ENCODE measurements at regions not wholly inside any gene's neighbourhood (a gene's known extent, or its start where the extent isn't known, plus 50 kb on each side); places are given as distances from the start of the nearest gene placed in this dataset.

DNA sequence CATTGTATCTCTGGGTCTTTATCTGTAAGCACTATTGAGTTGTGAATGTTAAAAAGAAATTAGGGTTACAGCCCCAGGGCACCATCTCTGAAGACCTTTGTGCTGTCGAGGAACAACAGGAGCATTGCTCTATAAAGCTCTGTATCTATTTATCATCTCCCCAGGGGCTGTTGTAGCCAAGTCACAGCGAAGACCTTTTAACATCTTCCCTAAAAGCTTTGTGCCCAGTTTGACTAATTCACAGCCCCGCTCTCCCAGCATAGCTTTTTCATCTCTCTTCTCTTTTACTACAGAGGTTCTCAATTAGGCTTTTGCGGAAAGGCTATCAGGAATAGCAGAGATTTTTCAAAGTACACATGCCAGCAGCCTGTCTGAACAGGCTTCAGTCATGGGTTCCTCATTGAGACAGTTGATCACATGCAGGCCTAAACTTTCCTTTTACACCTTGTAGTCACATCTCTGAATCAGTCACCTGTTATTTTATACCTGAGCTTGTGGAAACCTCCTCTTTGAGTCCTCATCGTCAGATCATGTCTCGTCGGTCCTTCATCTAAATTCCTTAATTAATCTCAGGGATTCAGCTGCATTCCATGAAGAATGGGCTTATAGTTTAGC is 140.5 kb downstream of the NPR3 start:
- WGBS, result 93% methylated on average over 7 of the region's 7 CpGs
- Histone ChIP-seq H3K27ac (ENCODE audit: low read depth in 1 of 2, low read length in 2 of 2) (no peak overlapping the region), H3K9ac (ENCODE audit: low read depth in 1 of 2, low read length in 2 of 2) (no peak overlapping the region), H3K36me3 (ENCODE audit: control insufficient read depth in 4 of 4, insufficient read depth in 3 of 4, low read depth in 1 of 4, low read length in 3 of 4) (no peaks in the 10 kb centered on the region), H3K4me1 (ENCODE audit: control insufficient read depth in 4 of 4, insufficient read depth in 4 of 4, low read length in 3 of 4) (no peaks in the 10 kb centered on the region), H3K27me3 (ENCODE audit: control insufficient read depth in 4 of 4, insufficient read depth in 4 of 4, low read length in 3 of 4) (no peaks in the 10 kb centered on the region), H3K9me3 (ENCODE audit: control insufficient read depth in 4 of 4, low read length in 3 of 4) (no peaks in the 10 kb centered on the region), H3K4me3 (ENCODE audit: low read depth in 1 of 3, low read length in 3 of 3) (no peak overlapping the region)
- TF ChIP-seq, protein P1, sequence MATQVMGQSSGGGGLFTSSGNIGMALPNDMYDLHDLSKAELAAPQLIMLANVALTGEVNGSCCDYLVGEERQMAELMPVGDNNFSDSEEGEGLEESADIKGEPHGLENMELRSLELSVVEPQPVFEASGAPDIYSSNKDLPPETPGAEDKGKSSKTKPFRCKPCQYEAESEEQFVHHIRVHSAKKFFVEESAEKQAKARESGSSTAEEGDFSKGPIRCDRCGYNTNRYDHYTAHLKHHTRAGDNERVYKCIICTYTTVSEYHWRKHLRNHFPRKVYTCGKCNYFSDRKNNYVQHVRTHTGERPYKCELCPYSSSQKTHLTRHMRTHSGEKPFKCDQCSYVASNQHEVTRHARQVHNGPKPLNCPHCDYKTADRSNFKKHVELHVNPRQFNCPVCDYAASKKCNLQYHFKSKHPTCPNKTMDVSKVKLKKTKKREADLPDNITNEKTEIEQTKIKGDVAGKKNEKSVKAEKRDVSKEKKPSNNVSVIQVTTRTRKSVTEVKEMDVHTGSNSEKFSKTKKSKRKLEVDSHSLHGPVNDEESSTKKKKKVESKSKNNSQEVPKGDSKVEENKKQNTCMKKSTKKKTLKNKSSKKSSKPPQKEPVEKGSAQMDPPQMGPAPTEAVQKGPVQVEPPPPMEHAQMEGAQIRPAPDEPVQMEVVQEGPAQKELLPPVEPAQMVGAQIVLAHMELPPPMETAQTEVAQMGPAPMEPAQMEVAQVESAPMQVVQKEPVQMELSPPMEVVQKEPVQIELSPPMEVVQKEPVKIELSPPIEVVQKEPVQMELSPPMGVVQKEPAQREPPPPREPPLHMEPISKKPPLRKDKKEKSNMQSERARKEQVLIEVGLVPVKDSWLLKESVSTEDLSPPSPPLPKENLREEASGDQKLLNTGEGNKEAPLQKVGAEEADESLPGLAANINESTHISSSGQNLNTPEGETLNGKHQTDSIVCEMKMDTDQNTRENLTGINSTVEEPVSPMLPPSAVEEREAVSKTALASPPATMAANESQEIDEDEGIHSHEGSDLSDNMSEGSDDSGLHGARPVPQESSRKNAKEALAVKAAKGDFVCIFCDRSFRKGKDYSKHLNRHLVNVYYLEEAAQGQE (IDR thresholded peaks at IDR 0.05), result no peak
- TF ChIP-seq RAD21 (IDR thresholded peaks at IDR 0.05), result no peak
- DNase-seq (ENCODE audit: low spot score), result no peak

DNA sequence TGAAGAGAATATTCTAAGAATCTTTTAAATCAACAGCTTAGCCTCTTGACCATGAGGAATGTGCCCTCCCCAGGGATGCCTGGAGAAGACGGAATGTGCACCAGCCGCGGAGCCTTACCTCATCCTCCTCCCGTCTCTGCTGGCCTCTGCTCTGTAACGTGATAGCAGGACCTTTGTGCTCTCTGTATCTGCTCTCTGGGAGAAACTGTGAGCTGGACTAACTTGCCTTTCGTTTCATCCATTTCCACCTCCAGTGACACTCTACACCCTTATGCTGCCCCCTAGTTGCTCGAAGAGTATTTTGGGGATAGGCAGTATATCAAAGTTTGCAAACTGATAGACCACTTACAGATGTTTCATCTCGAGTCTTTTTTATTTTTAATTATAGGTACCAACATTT is 141.4 kb downstream of the NPR3 start:
- Histone ChIP-seq H3K27me3 (ENCODE audit: control insufficient read depth in 4 of 4, insufficient read depth in 4 of 4, low read length in 3 of 4) (no peaks in the 10 kb centered on the region), H3K4me1 (ENCODE audit: control insufficient read depth in 4 of 4, insufficient read depth in 4 of 4, low read length in 3 of 4) (no peaks in the 10 kb centered on the region), H3K36me3 (ENCODE audit: control insufficient read depth in 4 of 4, insufficient read depth in 3 of 4, low read depth in 1 of 4, low read length in 3 of 4) (no peaks in the 10 kb centered on the region), H3K9ac (ENCODE audit: low read depth in 1 of 2, low read length in 2 of 2) (no peak overlapping the region), H3K9me3 (ENCODE audit: control insufficient read depth in 4 of 4, low read length in 3 of 4) (peaks cover 0 to 3% (median 0%) of the 10 kb centered on the region in 4 donors), H3K4me3 (ENCODE audit: low read depth in 1 of 3, low read length in 3 of 3) (no peak overlapping the region), H3K27ac (ENCODE audit: low read depth in 1 of 2, low read length in 2 of 2) (no peak overlapping the region)
- no peak for DNase-seq (ENCODE audit: low spot score)
- WGBS, result 12% methylated on average over 8 of the region's 8 CpGs
- TF ChIP-seq JUND (IDR thresholded peaks at IDR 0.05), result no peak
- TF ChIP-seq, protein P1 (IDR thresholded peaks at IDR 0.05), result no peak
- peak; percentile 79 to 82 for TF ChIP-seq RAD21 (IDR thresholded peaks at IDR 0.05)
- TF ChIP-seq CTCF (IDR thresholded peaks at IDR 0.05; ENCODE audit: low read depth, low read length, missing input control), result peak; percentile 39
- TF ChIP-seq MAX (IDR thresholded peaks at IDR 0.05), result no peak
- TF ChIP-seq ATF3 (IDR thresholded peaks at IDR 0.05), result no peak
- no peak for TF ChIP-seq HNF4G (IDR thresholded peaks at IDR 0.05)
- TF ChIP-seq RXRA (IDR thresholded peaks at IDR 0.05), result no peak
- TF ChIP-seq FOXA2 (IDR thresholded peaks at IDR 0.05), result no peak
- no peak for TF ChIP-seq NR2F2 (IDR thresholded peaks at IDR 0.05)
- peak; percentile 16 to 45 for TF ChIP-seq HNF4A (conservative IDR thresholded peaks at IDR 0.05)
- no peak for TF ChIP-seq ZBTB33 (IDR thresholded peaks at IDR 0.05)
- no peak for TF ChIP-seq EGR1 (IDR thresholded peaks at IDR 0.05; ENCODE audit: low read depth in 2 of 2)
